CD14-positive monocyte (primary cell): ENCODE measurements at regions not wholly inside any gene's neighbourhood (a gene's known extent, or its start where the extent isn't known, plus 50 kb on each side); places are given as distances from the start of the nearest gene placed in this dataset.
"Not testable (repeated sequence)": the region's sequence is repeated elsewhere in the genome, so short reads cannot be mapped to it uniquely, and the experiment has no call there.

Experiments
- DNase-seq, 3 donors: peaks; one replicate each; pipeline ENCODE4 v3.0.0-alpha.2; 2011 to 2022
- H2AFZ ChIP-seq: 2 replicates; pipeline ENCODE4 v1.6.0; 2012; ENCODE audit warnings: mild to moderate bottlenecking, low read depth, low read length, inconsistent platforms; ENCODE audit not compliant: insufficient read depth, poor library complexity, severe bottlenecking
- H3K27ac ChIP-seq, 2 donors: 1 replicate in 1 of 2; 2 replicates in 1 of 2; pipeline ENCODE4 v1.5.1; 2012 to 2013; ENCODE audit warnings: low read length in 2 of 2, control low read depth in 1 of 2, inconsistent platforms in 1 of 2, low read depth in 1 of 2, mild to moderate bottlenecking in 1 of 2
- H3K27me3 ChIP-seq, 2 donors: one replicate each; pipeline versions ENCODE4 v1.6.0 to v1.6.1; 2011 to 2013; ENCODE audit warnings: low read length in 2 of 2; ENCODE audit not compliant: control insufficient read depth in 2 of 2, insufficient read depth in 2 of 2
- H3K36me3 ChIP-seq, 2 donors: replicated peaks in 1 of 2; 1 replicate in 1 of 2; 2 replicates in 1 of 2; pipeline versions ENCODE4 v1.5.1 to v1.6.1; 2012 to 2013; ENCODE audit warnings: low read length in 2 of 2, control low read depth in 1 of 2, inconsistent platforms in 1 of 2, mild to moderate bottlenecking in 1 of 2; ENCODE audit not compliant: insufficient read depth in 2 of 2, control insufficient read depth in 1 of 2
- H3K4me1 ChIP-seq, 2 donors: 1 replicate in 1 of 2; 2 replicates in 1 of 2; pipeline versions ENCODE4 v1.5.1 to v1.6.1; 2012 to 2013; ENCODE audit warnings: low read length in 2 of 2, control low read depth in 1 of 2, inconsistent platforms in 1 of 2, mild to moderate bottlenecking in 1 of 2, moderate library complexity in 1 of 2; ENCODE audit not compliant: insufficient read depth in 2 of 2, control insufficient read depth in 1 of 2
- H3K4me2 ChIP-seq: replicated peaks from 2 replicates; pipeline ENCODE3; 2012; ENCODE audit warnings: low read length, moderate library complexity, mild to moderate bottlenecking; ENCODE audit not compliant: poor library complexity, severe bottlenecking; ENCODE audit errors: extremely low read depth
- H3K4me3 ChIP-seq, 3 experiments: fragments of 200-600 bp in 1 of 3; sonication (generic) in 1 of 3; replicated peaks in 1 of 3; 1 replicate in 2 of 3; 2 replicates in 1 of 3; pipeline ENCODE4 v1.5.1; 2011 to 2013; ENCODE audit warnings: low read length in 3 of 3, mild to moderate bottlenecking in 3 of 3, control low read depth in 2 of 3, low read depth in 2 of 3, inconsistent platforms in 1 of 3, moderate library complexity in 1 of 3
- H3K79me2 ChIP-seq: 2 replicates; pipeline ENCODE4 v1.6.0; 2012; ENCODE audit warnings: mild to moderate bottlenecking, control low read depth, inconsistent platforms, low read length, moderate library complexity; ENCODE audit not compliant: insufficient read depth
- H3K9ac ChIP-seq: 2 replicates; pipeline ENCODE4 v1.6.0; 2017; ENCODE audit warnings: low read length, mild to moderate bottlenecking; ENCODE audit not compliant: insufficient read depth, poor library complexity, severe bottlenecking
- H3K9me3 ChIP-seq, 2 donors: replicated peaks in 1 of 2; 1 replicate in 1 of 2; 2 replicates in 1 of 2; pipeline versions ENCODE4 v1.5.1 to v1.6.1; 2012 to 2013; ENCODE audit warnings: low read length in 2 of 2, control low read depth in 1 of 2; ENCODE audit not compliant: control insufficient read depth in 1 of 2, insufficient read depth in 1 of 2
- H4K20me1 ChIP-seq: 2 replicates; pipeline ENCODE4 v1.6.0; 2012; ENCODE audit warnings: mild to moderate bottlenecking, low read length, control low read depth, moderate library complexity; ENCODE audit not compliant: insufficient read depth
- H3K27ac Mint-ChIP-seq, 7 donors: one replicate each; pipeline ENCODE4 v1.8.0; 2020; ENCODE audit warnings: mild to moderate bottlenecking in 7 of 7, mixed read lengths in 7 of 7, moderate library complexity in 6 of 7, inconsistent platforms in 2 of 7
- H3K27me3 Mint-ChIP-seq, 3 donors: one replicate each; pipeline ENCODE4 v1.8.0; 2021 to 2022; ENCODE audit warnings: low read depth in 3 of 3, mild to moderate bottlenecking in 3 of 3, mixed read lengths in 3 of 3, moderate library complexity in 3 of 3, inconsistent platforms in 1 of 3
- H3K36me3 Mint-ChIP-seq, 2 donors: one replicate each; pipeline ENCODE4 v1.8.0; 2020; ENCODE audit warnings: mixed read lengths in 2 of 2, inconsistent platforms in 1 of 2, mild to moderate bottlenecking in 1 of 2
- H3K4me1 Mint-ChIP-seq: one replicate; pipeline ENCODE4 v1.8.0; 2020; ENCODE audit warnings: mild to moderate bottlenecking, mixed read lengths
- H3K4me3 Mint-ChIP-seq, 2 donors: one replicate each; pipeline ENCODE4 v1.8.0; 2020; ENCODE audit warnings: mild to moderate bottlenecking in 2 of 2, mixed read lengths in 2 of 2, moderate library complexity in 1 of 2
- H3K9me3 Mint-ChIP-seq, 7 donors: one replicate each; pipeline ENCODE4 v1.8.0; 2020 to 2022; ENCODE audit warnings: mixed read lengths in 7 of 7, mild to moderate bottlenecking in 6 of 7, moderate library complexity in 6 of 7, inconsistent platforms in 2 of 7
- WGBS: methylation state at CpG from one replicate; pipeline ENCODE4 v1.1.5; 2013; ENCODE audit warnings: missing lambda C conversion rate; ENCODE audit not compliant: insufficient coverage; 5-methylcytosine and 5-hydroxymethylcytosine counted together
- intact Hi-C, 2 donors: fragments of 100-400 bp; cut with micrococcal nuclease; formaldehyde crosslinking; loops; one replicate each; pipeline versions ENCODE4 v1.15.0 to v1.15.1; 2023
- TF ChIP-seq, protein P1 (sequence below): fragments of 200-600 bp; IDR thresholded peaks from one replicate; pipeline ENCODE4 v1.8.0; 2022; ENCODE audit warnings: antibody characterized with exemption, mild to moderate bottlenecking

DNA sequence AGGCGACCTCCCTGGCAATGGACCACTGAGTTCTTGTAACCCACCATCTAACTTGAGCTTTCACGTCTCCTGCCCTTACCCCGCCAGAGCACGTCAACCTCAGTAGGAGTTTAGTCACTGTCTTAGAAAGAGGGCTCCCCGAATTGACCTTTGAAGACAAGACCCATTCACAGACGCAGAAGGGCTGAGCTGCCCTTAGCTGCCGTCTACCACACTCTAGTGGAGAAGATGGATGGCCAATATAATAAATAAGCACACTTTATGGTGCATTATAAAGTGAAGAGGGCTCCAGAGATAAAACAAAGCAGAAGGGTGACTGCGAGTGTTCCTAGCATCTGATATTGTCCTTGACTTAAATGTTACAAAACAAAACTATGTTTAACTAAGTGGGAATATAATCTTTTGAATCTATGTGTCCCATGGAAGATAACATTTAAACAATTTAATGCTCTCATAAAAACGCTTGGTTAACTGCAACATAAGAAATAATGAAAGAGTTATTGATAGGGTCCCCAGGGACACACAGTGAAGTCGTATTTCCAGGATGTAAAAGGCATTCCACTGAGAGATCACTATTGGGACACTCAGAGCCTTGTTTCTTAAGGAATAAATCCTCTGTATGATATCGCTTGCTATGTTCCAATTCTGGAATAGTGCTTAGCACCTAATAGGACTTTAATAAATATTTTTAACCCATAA, 261.1 kb downstream of the THBS2 start:
- Mint-ChIP-seq H3K9me3 (peaks cover 0 to 3% (median 0%) of the 10 kb centered on the region in 7 donors), H3K4me3 (no peak overlapping the region), H3K36me3 (no peaks in the 10 kb centered on the region), H3K27ac (peak overlapping the region in 2 of 7 donors; percentile 50 to 69), H3K4me1 (no peaks in the 10 kb centered on the region), H3K27me3 (peaks cover 0 to 1% (median 0%) of the 10 kb centered on the region in 3 donors)
- intact Hi-C loops, result no loop called here
- no peak overlapping the region for H3K9ac ChIP-seq
- WGBS, result 89% methylated on average over 3 of the region's 11 CpGs
- H3K4me1 ChIP-seq, result no peaks in the 10 kb centered on the region
- H3K27me3 ChIP-seq, result no peaks in the 10 kb centered on the region
- no peaks in the 10 kb centered on the region for H3K9me3 ChIP-seq
- no peaks in the 10 kb centered on the region for H3K79me2 ChIP-seq
- no peak overlapping the region for H3K27ac ChIP-seq
- TF ChIP-seq, protein P1, sequence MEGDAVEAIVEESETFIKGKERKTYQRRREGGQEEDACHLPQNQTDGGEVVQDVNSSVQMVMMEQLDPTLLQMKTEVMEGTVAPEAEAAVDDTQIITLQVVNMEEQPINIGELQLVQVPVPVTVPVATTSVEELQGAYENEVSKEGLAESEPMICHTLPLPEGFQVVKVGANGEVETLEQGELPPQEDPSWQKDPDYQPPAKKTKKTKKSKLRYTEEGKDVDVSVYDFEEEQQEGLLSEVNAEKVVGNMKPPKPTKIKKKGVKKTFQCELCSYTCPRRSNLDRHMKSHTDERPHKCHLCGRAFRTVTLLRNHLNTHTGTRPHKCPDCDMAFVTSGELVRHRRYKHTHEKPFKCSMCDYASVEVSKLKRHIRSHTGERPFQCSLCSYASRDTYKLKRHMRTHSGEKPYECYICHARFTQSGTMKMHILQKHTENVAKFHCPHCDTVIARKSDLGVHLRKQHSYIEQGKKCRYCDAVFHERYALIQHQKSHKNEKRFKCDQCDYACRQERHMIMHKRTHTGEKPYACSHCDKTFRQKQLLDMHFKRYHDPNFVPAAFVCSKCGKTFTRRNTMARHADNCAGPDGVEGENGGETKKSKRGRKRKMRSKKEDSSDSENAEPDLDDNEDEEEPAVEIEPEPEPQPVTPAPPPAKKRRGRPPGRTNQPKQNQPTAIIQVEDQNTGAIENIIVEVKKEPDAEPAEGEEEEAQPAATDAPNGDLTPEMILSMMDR, result no peak
- H3K4me3 ChIP-seq, result no peak overlapping the region
- H2AFZ ChIP-seq, result no peak overlapping the region
- no peak for DNase-seq
- H3K36me3 ChIP-seq, result no peaks in the 10 kb centered on the region
- H4K20me1 ChIP-seq, result no peaks in the 10 kb centered on the region
- H3K4me2 ChIP-seq, result no peak overlapping the region

DNA sequence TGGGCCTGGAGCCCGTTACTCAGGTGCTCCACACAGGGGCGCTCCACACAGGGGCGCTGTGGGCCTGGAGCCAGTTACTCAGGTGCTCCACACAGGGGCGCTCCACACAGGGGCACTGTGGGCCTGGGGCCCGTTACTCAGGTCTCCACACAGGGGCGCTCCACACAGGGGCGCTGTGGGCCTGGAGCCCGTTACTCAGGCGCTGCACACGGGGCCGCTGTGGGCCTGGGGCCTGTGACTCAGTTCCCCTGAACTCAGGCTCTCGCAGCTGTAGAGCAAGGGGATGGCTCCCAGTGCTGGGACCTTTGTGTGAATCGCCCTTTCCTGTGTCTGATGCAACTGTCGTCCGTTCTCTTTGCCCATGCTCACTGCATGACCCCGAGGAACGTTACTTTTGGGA, 262.0 kb downstream of the THBS2 start:
- H3K4me1 Mint-ChIP-seq, H3K27ac ChIP-seq, H3K9me3 ChIP-seq, H3K27me3 ChIP-seq, H3K4me3 ChIP-seq, H3K79me2 ChIP-seq, H4K20me1 ChIP-seq, H3K9ac ChIP-seq, H2AFZ ChIP-seq, intact Hi-C loops, H3K36me3 Mint-ChIP-seq, H3K27me3 Mint-ChIP-seq, H3K4me2 ChIP-seq, H3K4me3 Mint-ChIP-seq, H3K36me3 ChIP-seq, DNase-seq, H3K4me1 ChIP-seq, H3K9me3 Mint-ChIP-seq, H3K27ac Mint-ChIP-seq: not testable (repeated sequence)
- 90% methylated on average over 15 of the region's 17 CpGs for WGBS
